HG03175 (cell line): ENCODE measurements at regions not wholly inside any gene's neighbourhood (a gene's known extent, or its start where the extent isn't known, plus 50 kb on each side); places are given as distances from the start of the nearest gene placed in this dataset.
"Not testable (repeated sequence)": the region's sequence is repeated elsewhere in the genome, so short reads cannot be mapped to it uniquely, and the experiment has no call there.

Source experiments
- ATAC-seq: cut with Tn5 transposase; IDR thresholded peaks from one replicate; pipeline ENCODE4 v1.9.1; 2021; ENCODE audit warnings: mild to moderate bottlenecking, moderate library complexity; ENCODE audit not compliant: unreplicated experiment

- no peak for ATAC-seq
Observed at GRCh38 chrX:108892501-108892900, 156.1 kb upstream of the IRS4 start.

GRCh38 chrX:108875548-108875947, 139.2 kb upstream of the IRS4 start:
- ATAC-seq = no peak

GRCh38 chrX:108843039-108843438, 106.7 kb upstream of the IRS4 start:
- ATAC-seq = not testable (repeated sequence)

- ATAC-seq = no peak
Observed at GRCh38 chrX:108833993-108834392, 97.6 kb upstream of the IRS4 start.

GRCh38 chrX:108811891-108812290, 75.5 kb upstream of the IRS4 start:
- ATAC-seq = no peak

GRCh38 chrX:108795240-108795639, 58.9 kb upstream of the IRS4 start:
- ATAC-seq = no peak
